Activated CD8-positive, alpha-beta T cell treated with anti-CD3 and anti-CD28 coated beads for 36 hours (primary cell): ENCODE measurements at regions not wholly inside any gene's neighbourhood (a gene's known extent, or its start where the extent isn't known, plus 50 kb on each side); places are given as distances from the start of the nearest gene placed in this dataset.

Experiments
- ATAC-seq: fragments of 200-7000 bp; cut with Tn5 transposase; one replicate; pipeline ENCODE4 v1.10.0; 2021; ENCODE audit warnings: mild to moderate bottlenecking, moderate library complexity
- CTCF ChIA-PET: fragments of 350-600 bp; sonication (Branson Sonifier 250); formaldehyde crosslinking; loops from one replicate; lab custom pipeline; 2021; ENCODE audit warnings: antibody characterized with exemption; lab: Charles Lee
- POLR2A ChIA-PET: fragments of 350-600 bp; sonication (Branson Sonifier 250); formaldehyde crosslinking; loops from one replicate; lab custom pipeline; 2021; ENCODE audit warnings: antibody characterized with exemption; lab: Charles Lee
- DNase-seq: peaks from one replicate; pipeline ENCODE4 v3.0.0-alpha.2; 2020
- H3K27ac Mint-ChIP-seq: one replicate; pipeline ENCODE4 v1.8.0; 2021; ENCODE audit warnings: mild to moderate bottlenecking, mixed read lengths
- H3K27me3 Mint-ChIP-seq: one replicate; pipeline ENCODE4 v1.8.0; 2021; ENCODE audit warnings: mixed read lengths
- H3K36me3 Mint-ChIP-seq: one replicate; pipeline ENCODE4 v1.8.0; 2021; ENCODE audit warnings: low read depth, mixed read lengths
- H3K4me1 Mint-ChIP-seq: one replicate; pipeline ENCODE4 v1.8.0; 2021; ENCODE audit warnings: low read depth, mixed read lengths
- H3K4me3 Mint-ChIP-seq: one replicate; pipeline ENCODE4 v1.8.0; 2021; ENCODE audit warnings: mild to moderate bottlenecking, moderate library complexity, mixed read lengths
- H3K9me3 Mint-ChIP-seq: one replicate; pipeline ENCODE4 v1.8.0; 2021; ENCODE audit warnings: mixed read lengths
- CTCF ChIP-seq: fragments of 200-600 bp; IDR thresholded peaks from one replicate; pipeline ENCODE4 v1.8.0; 2022; ENCODE audit warnings: antibody characterized with exemption, mild to moderate bottlenecking
- intact Hi-C: fragments of 100-400 bp; cut with micrococcal nuclease; formaldehyde crosslinking; loops from one replicate; pipeline ENCODE4 v1.10.0; 2022

- Mint-ChIP-seq H3K4me1 (peaks cover 2% of the 10 kb centered on the region), H3K27ac (no peak overlapping the region), H3K9me3 (no peaks in the 10 kb centered on the region), H3K36me3 (no peaks in the 10 kb centered on the region), H3K4me3 (no peak overlapping the region), H3K27me3 (peaks cover 1% of the 10 kb centered on the region)
- no peak for TF ChIP-seq CTCF
- ChIA-PET POLR2A (interaction anchor here (0.7 to 1.1 kb wide), 2 partner anchors 16 to 107 kb away, joined by 3 read pairs; no protein-coding TSS in a partner anchor), CTCF (no interaction called here)
- ATAC-seq (no peak), DNase-seq (no peak)
- intact Hi-C loops = no loop called here
Measured at GRCh38 chr6:137754866-137755265, 112.2 kb upstream of the TNFAIP3 start.

- TF ChIP-seq CTCF = no peak
- intact Hi-C loops = no loop called here
- no peak for ATAC-seq
- DNase-seq = no peak
- H3K4me1 Mint-ChIP-seq = peaks cover 2% of the 10 kb centered on the region
- no peaks in the 10 kb centered on the region for H3K36me3 Mint-ChIP-seq
- peaks cover 1% of the 10 kb centered on the region for H3K27me3 Mint-ChIP-seq
- H3K27ac Mint-ChIP-seq = no peak overlapping the region
- CTCF ChIA-PET = no interaction called here
- H3K9me3 Mint-ChIP-seq = no peaks in the 10 kb centered on the region
- no peak overlapping the region for H3K4me3 Mint-ChIP-seq
- POLR2A ChIA-PET = interaction anchor here (0.7 kb wide), 1 partner anchor 107 kb away, joined by 3 read pairs; no protein-coding TSS in a partner anchor
Measured at GRCh38 chr6:137755284-137755683, 111.8 kb upstream of the TNFAIP3 start.

GRCh38 chr6:137756788-137757187 lies 110.3 kb upstream of the TNFAIP3 start:
- ATAC-seq = no peak
- no peak for TF ChIP-seq CTCF
- no peak overlapping the region for H3K4me3 Mint-ChIP-seq

GRCh38 chr6:137758661-137759060 lies 108.4 kb upstream of the TNFAIP3 start:
- no peak for ATAC-seq
- Mint-ChIP-seq H3K27me3 (no peaks in the 10 kb centered on the region), H3K4me1 (peaks cover 2% of the 10 kb centered on the region), H3K9me3 (no peaks in the 10 kb centered on the region), H3K36me3 (no peaks in the 10 kb centered on the region), H3K4me3 (no peak overlapping the region), H3K27ac (no peak overlapping the region)
- ChIA-PET POLR2A (interaction anchor here (0.8 to 1.8 kb wide), 3 partner anchors 10 to 18 kb away, joined by 3 to 5 read pairs (median 4); no protein-coding TSS in a partner anchor), CTCF (interaction anchor here (1.1 to 1.4 kb wide), 3 partner anchors 10 to 109 kb away, joined by 3 to 5 read pairs (median 3); partner anchors contain the start of gene TNFAIP3)
- no peak for TF ChIP-seq CTCF
- intact Hi-C loops = no loop called here
- DNase-seq = no peak

More at GRCh38 chr6:137756788-137757187, 110.3 kb upstream of the TNFAIP3 start:
- intact Hi-C loops = no loop called here
- no peak for DNase-seq
- Mint-ChIP-seq H3K4me1 (peaks cover 2% of the 10 kb centered on the region), H3K9me3 (no peaks in the 10 kb centered on the region), H3K27ac (no peak overlapping the region), H3K36me3 (no peaks in the 10 kb centered on the region), H3K27me3 (peaks cover 1% of the 10 kb centered on the region)
- CTCF ChIA-PET = no interaction called here
- POLR2A ChIA-PET = no interaction called here

- CTCF ChIA-PET = interaction anchor here (1.1 to 1.4 kb wide), 2 partner anchors 11 to 19 kb away, joined by 3 read pairs; no protein-coding TSS in a partner anchor
- no peak overlapping the region for H3K4me3 Mint-ChIP-seq
- ATAC-seq (no peak), DNase-seq (no peak)
- POLR2A ChIA-PET = interaction anchor here (0.7 kb wide), 1 partner anchor 16 kb away, joined by 3 read pairs; no protein-coding TSS in a partner anchor
- no peaks in the 10 kb centered on the region for H3K36me3 Mint-ChIP-seq
- H3K4me1 Mint-ChIP-seq = no peaks in the 10 kb centered on the region
- no peaks in the 10 kb centered on the region for H3K27me3 Mint-ChIP-seq
- no peak overlapping the region for H3K27ac Mint-ChIP-seq
- intact Hi-C loops = no loop called here
- no peaks in the 10 kb centered on the region for H3K9me3 Mint-ChIP-seq
- no peak for TF ChIP-seq CTCF
Measured at GRCh38 chr6:137759624-137760023, 107.4 kb upstream of the TNFAIP3 start.
